Fibroblast of the aortic adventitia (primary cell): ENCODE measurements at regions not wholly inside any gene's neighbourhood (a gene's known extent, or its start where the extent isn't known, plus 50 kb on each side); places are given as distances from the start of the nearest gene placed in this dataset.

Experiments
- DNase-seq: peaks from one replicate; pipeline ENCODE4 v3.0.0-alpha.2; 2010; ENCODE audit warnings: low read depth
- H3K4me3 ChIP-seq: 2 replicates; pipeline ENCODE4 v1.5.1; 2011; ENCODE audit warnings: low read depth, mild to moderate bottlenecking, control low read depth, low read length, moderate library complexity
- CTCF ChIP-seq: IDR thresholded peaks from 2 replicates; pipeline ENCODE4 v1.5.1; 2011; ENCODE audit warnings: mild to moderate bottlenecking, low read length, control low read depth, inconsistent platforms; ENCODE audit not compliant: insufficient read depth

DNA sequence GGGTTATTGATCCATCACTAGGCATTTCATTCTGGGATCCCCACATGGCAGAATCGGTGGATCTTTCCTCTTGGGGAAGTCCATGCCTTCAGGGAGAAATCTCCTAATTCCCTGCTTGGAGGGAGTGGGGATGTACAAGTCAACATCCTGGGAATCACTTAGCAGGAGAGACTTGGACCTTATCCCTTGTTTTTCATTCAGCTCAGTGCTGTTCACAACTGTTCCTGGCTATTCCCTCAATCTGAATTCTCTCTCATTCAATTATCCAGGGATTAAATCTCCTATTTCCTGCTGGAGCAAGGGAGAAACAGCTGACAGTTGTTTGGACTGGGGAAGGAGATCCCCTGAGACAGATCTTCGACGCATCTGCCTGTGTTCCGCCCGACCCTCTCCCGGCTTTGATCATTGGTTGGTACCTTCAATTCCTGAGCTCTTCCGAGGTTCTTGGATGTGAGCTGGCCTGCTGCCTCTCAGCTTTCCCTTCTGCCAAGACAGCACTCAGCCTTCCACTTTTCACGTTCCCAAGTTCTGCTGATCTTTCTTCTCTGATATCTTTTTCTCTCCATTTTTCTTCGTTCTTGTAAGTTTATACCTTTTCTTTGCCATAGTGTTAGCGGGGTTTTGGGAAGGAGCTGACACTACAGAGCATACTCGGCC, 115.4 kb upstream of the GNAO1 start:
- H3K4me3 ChIP-seq: no peak overlapping the region
- no peak for DNase-seq

DNA sequence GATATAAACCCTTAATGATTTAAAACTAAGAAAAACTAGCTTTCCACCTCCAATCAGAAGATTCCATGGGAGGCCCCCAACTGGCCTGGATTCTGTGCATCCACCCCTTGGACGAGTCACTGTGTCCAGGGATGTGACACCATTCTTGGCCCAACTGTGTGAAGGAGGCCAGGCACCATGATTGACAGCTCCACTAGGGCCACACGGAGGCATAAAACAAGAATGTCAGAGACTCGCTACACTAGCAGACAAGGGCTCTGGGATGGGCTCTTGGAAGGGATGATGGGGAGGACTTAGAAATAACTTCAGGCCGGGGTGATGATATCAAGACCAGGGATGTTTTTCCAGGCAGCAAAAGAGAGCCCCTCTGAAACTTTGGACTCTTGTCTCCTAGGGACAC, 117.8 kb upstream of the GNAO1 start:
- H3K4me3 ChIP-seq: no peak overlapping the region
- no peak for DNase-seq
- no peak for TF ChIP-seq CTCF

More for the DNA sequence above, 115.4 kb upstream of the GNAO1 start:
- no peak for TF ChIP-seq CTCF

GRCh38 chr16:56072096-56072495, 119.2 kb upstream of the GNAO1 start:
- DNase-seq: no peak
- no peak overlapping the region for H3K4me3 ChIP-seq
- no peak for TF ChIP-seq CTCF

DNA sequence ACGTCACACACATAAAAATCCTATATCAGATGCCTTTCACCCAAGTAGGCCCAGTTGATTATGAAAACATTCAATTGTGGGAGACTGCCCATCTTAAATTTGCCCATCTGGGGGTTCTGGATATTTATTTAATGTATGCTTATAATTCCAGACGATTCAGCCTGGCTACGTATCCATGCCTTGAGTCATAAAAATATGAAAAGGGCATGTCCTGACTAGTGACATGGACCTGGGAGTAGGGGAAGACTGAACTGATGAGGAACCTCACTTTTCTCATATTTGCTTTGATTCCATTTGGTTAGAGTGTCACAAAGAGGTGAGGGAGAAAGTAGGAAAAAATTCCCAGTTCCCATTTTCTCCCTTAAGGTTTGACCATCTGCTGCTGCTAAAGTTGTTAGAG, 122.5 kb upstream of the GNAO1 start:
- H3K4me3 ChIP-seq: no peak overlapping the region
- no peak for TF ChIP-seq CTCF
- DNase-seq: no peak

- DNase-seq: no peak
- no peak for TF ChIP-seq CTCF
- H3K4me3 ChIP-seq: no peak overlapping the region
Measured at GRCh38 chr16:56068314-56068713, 123.0 kb upstream of the GNAO1 start.

GRCh38 chr16:56067406-56067805, 123.9 kb upstream of the GNAO1 start:
- no peak overlapping the region for H3K4me3 ChIP-seq
- TF ChIP-seq CTCF: no peak
- DNase-seq: no peak

- TF ChIP-seq CTCF: no peak
- no peak overlapping the region for H3K4me3 ChIP-seq
- no peak for DNase-seq
Measured at GRCh38 chr16:56066617-56067016, 124.7 kb upstream of the GNAO1 start.
